B cell (primary cell): ENCODE measurements at regions not wholly inside any gene's neighbourhood (a gene's known extent, or its start where the extent isn't known, plus 50 kb on each side); places are given as distances from the start of the nearest gene placed in this dataset.

Source experiments
- EZH2 ChIP-seq: IDR thresholded peaks from 2 replicates; pipeline ENCODE4 v1.6.1; 2012; ENCODE audit warnings: borderline replicate concordance, low read depth, mild to moderate bottlenecking, moderate library complexity, low read length; ENCODE audit not compliant: insufficient read depth, poor library complexity, severe bottlenecking
- TF ChIP-seq, protein P1 (sequence below): fragments of 200-600 bp; IDR thresholded peaks from one replicate; pipeline ENCODE4 v1.8.0; 2022; ENCODE audit warnings: antibody characterized with exemption, mild to moderate bottlenecking

DNA sequence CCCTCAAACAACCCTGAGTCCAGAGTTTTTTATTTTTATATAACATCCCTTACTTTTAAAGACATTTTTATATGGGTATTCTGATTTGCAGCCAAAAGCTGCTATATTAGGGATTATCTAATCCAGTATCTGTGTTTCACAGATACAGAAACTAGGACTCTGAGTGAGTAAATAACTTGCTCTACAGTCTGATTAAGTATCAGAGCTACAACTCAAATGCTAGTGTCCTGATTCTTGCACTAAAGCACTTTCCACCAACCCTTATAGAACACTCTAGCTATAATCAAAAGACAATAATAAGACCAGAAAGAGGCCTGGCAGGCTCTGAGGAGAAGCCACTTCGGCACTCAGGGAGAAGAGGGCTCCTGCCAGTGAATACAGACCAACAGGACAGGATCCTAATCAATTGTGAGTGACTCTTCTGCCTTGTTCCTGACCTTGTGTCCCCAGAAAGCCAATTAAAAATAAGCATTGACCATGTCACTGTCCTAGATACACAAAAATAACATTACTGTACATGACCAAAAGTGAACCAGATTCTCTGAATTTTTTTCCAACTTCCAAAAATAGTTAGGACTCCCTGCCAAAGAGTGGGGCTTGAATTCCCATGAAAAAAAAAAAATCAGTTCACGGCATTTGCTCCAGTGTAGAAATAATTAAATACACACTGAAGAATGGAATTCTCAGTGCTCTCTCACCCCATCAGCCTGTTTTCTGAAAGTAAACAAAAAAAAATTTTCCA is 63.6 kb upstream of the MAP3K1 start:
- TF ChIP-seq, protein P1, sequence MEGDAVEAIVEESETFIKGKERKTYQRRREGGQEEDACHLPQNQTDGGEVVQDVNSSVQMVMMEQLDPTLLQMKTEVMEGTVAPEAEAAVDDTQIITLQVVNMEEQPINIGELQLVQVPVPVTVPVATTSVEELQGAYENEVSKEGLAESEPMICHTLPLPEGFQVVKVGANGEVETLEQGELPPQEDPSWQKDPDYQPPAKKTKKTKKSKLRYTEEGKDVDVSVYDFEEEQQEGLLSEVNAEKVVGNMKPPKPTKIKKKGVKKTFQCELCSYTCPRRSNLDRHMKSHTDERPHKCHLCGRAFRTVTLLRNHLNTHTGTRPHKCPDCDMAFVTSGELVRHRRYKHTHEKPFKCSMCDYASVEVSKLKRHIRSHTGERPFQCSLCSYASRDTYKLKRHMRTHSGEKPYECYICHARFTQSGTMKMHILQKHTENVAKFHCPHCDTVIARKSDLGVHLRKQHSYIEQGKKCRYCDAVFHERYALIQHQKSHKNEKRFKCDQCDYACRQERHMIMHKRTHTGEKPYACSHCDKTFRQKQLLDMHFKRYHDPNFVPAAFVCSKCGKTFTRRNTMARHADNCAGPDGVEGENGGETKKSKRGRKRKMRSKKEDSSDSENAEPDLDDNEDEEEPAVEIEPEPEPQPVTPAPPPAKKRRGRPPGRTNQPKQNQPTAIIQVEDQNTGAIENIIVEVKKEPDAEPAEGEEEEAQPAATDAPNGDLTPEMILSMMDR, result no peak
- no peak for TF ChIP-seq EZH2
